Smooth muscle cell (in vitro differentiated cells): ENCODE measurements at regions not wholly inside any gene's neighbourhood (a gene's known extent, or its start where the extent isn't known, plus 50 kb on each side); places are given as distances from the start of the nearest gene placed in this dataset.

Experiments used
- DNase-seq: peaks from one replicate; lab custom pipeline; 2025; ENCODE audit not compliant: unreplicated experiment; lab: John Stamatoyannopoulos, UW
- H2AFZ ChIP-seq: fragments of 200-600 bp; sonication (generic); 2 replicates; pipeline ENCODE4 v1.6.0; 2016; ENCODE audit warnings: antibody characterized with exemption, low read depth, mild to moderate bottlenecking
- H3F3A ChIP-seq: fragments of 200-600 bp; sonication (generic); 2 replicates; pipeline ENCODE4 v1.6.0; 2017; ENCODE audit warnings: antibody characterized with exemption, low read depth
- H3K27ac ChIP-seq: fragments of 200-600 bp; sonication (generic); 2 replicates; pipeline ENCODE4 v1.5.1; 2016; ENCODE audit warnings: low read depth, mild to moderate bottlenecking
- H3K27me3 ChIP-seq: fragments of 200-600 bp; sonication (generic); 2 replicates; pipeline ENCODE4 v1.6.1; 2016; ENCODE audit warnings: low read depth, mild to moderate bottlenecking
- H3K36me3 ChIP-seq: fragments of 200-600 bp; sonication (generic); 2 replicates; pipeline ENCODE4 v1.5.1; 2016; ENCODE audit warnings: low read depth
- H3K4me1 ChIP-seq: fragments of 200-600 bp; sonication (generic); 2 replicates; pipeline ENCODE4 v1.5.1; 2016; ENCODE audit warnings: low read depth
- H3K4me2 ChIP-seq: fragments of 200-600 bp; sonication (generic); 2 replicates; pipeline ENCODE4 v1.6.0; 2016; ENCODE audit warnings: mild to moderate bottlenecking
- H3K4me3 ChIP-seq: fragments of 200-600 bp; sonication (generic); 2 replicates; pipeline ENCODE4 v1.5.1; 2016; ENCODE audit warnings: mild to moderate bottlenecking
- H3K79me2 ChIP-seq: fragments of 200-600 bp; sonication (generic); 2 replicates; pipeline ENCODE4 v1.6.0; 2016; ENCODE audit warnings: low read depth, mild to moderate bottlenecking
- H3K9ac ChIP-seq: fragments of 200-600 bp; sonication (generic); 2 replicates; pipeline ENCODE4 v1.6.0; 2016; ENCODE audit warnings: low read depth
- H3K9me3 ChIP-seq: fragments of 200-600 bp; sonication (generic); replicated peaks from 2 replicates; pipeline ENCODE4 v1.5.1; 2016; ENCODE audit warnings: low read depth
- H4K20me1 ChIP-seq: fragments of 200-600 bp; sonication (generic); 2 replicates; pipeline ENCODE4 v1.6.0; 2016; ENCODE audit warnings: low read depth
- CTCF ChIP-seq: fragments of 200-600 bp; sonication (generic); IDR thresholded peaks from 2 replicates; pipeline ENCODE4 v1.5.1; 2017; ENCODE audit warnings: borderline replicate concordance, mild to moderate bottlenecking, antibody characterized with exemption; ENCODE audit not compliant: insufficient read depth, poor library complexity, severe bottlenecking
- WGBS: methylation state at CpG from one replicate; pipeline ENCODE4 v1.1.7; 2016; ENCODE audit warnings: low lambda C conversion rate; 5-methylcytosine and 5-hydroxymethylcytosine counted together

GRCh38 chr4:74583757-74584156 is 138.8 kb downstream of the AREG start:
- DNase-seq: no peak
- Histone ChIP-seq H2AFZ (no peak overlapping the region), H3K4me3 (no peak overlapping the region), H3K36me3 (no peaks in the 10 kb centered on the region), H4K20me1 (no peaks in the 10 kb centered on the region), H3K4me1 (no peaks in the 10 kb centered on the region), H3K9me3 (no peaks in the 10 kb centered on the region), H3K27ac (no peak overlapping the region), H3K4me2 (no peak overlapping the region), H3K9ac (no peak overlapping the region), H3F3A (no peaks in the 10 kb centered on the region), H3K79me2 (no peaks in the 10 kb centered on the region), H3K27me3 (no peaks in the 10 kb centered on the region)
- no peak for TF ChIP-seq CTCF

GRCh38 chr4:74588350-74588749 is 143.4 kb downstream of the AREG start:
- Histone ChIP-seq H3K9me3 (no peaks in the 10 kb centered on the region), H3K36me3 (no peaks in the 10 kb centered on the region), H3F3A (no peaks in the 10 kb centered on the region), H2AFZ (no peak overlapping the region), H3K4me1 (no peaks in the 10 kb centered on the region), H3K27ac (no peak overlapping the region), H3K4me2 (no peak overlapping the region), H3K27me3 (no peaks in the 10 kb centered on the region), H3K4me3 (no peak overlapping the region), H3K9ac (no peak overlapping the region), H3K79me2 (no peaks in the 10 kb centered on the region), H4K20me1 (no peaks in the 10 kb centered on the region)
- TF ChIP-seq CTCF: no peak
- 80% methylated on average over 5 of the region's 5 CpGs for WGBS
- DNase-seq: no peak

- no peaks in the 10 kb centered on the region for H3K79me2 ChIP-seq
Observed at GRCh38 chr4:74590476-74590875, 145.5 kb downstream of the AREG start.

More at GRCh38 chr4:74590476-74590875, 145.5 kb downstream of the AREG start:
- Histone ChIP-seq H3K36me3 (no peaks in the 10 kb centered on the region), H3K27ac (no peak overlapping the region), H3K27me3 (no peaks in the 10 kb centered on the region), H3K9me3 (no peaks in the 10 kb centered on the region), H3K4me3 (no peak overlapping the region), H2AFZ (no peak overlapping the region), H3K4me2 (no peak overlapping the region), H3F3A (no peaks in the 10 kb centered on the region), H4K20me1 (no peaks in the 10 kb centered on the region), H3K4me1 (no peaks in the 10 kb centered on the region), H3K9ac (no peak overlapping the region)
- TF ChIP-seq CTCF: no peak
- DNase-seq: no peak
